ENCODE measurements at regions not wholly inside any gene's neighbourhood (a gene's known extent, or its start where the extent isn't known, plus 50 kb on each side); places are given as distances from the start of the nearest gene placed in this dataset.

DNA sequence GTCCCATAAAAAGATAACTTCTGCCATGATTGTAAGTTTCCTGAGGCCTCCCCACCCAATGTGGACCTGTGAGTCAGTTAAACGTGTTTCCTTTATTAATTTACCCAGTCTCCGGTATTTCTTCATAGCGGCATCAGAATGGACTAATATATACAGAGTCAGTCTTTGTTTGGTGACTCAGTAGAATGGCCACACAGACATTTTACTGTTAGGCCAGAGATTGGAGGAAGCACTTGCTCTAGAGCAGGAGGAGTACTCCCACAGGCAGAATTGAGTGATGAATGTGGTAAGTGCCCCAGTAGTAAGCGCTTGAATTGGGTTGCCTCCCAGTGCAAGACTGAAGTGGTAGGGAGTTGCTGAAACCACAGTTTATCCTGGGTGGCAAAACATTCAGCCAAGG, 149.5 kb upstream of the SMIM30 start:
- POLR2A ChIA-PET = no interaction called here
- no peaks in the 10 kb centered on the region; the same call in 1 of the 2 replicates for H3K27me3 Mint-ChIP-seq (ENCODE audit: low read depth)
- TF ChIP-seq ZBTB21 (CRISPR knock-in tag; IDR thresholded peaks at IDR 0.05; ENCODE audit: borderline replicate concordance) (no peak), CBFB (CRISPR knock-in tag; IDR thresholded peaks at IDR 0.05; ENCODE audit: low read depth) (no peak), ETV6 (CRISPR knock-in tag; IDR thresholded peaks at IDR 0.05) (no peak), KAT7 (CRISPR knock-in tag; IDR thresholded peaks at IDR 0.05; ENCODE audit: borderline replicate concordance) (no peak), TP53 (CRISPR knock-in tag; IDR thresholded peaks at IDR 0.05) (no peak), GRHL2 (CRISPR knock-in tag; IDR thresholded peaks at IDR 0.05; ENCODE audit: insufficient replicate concordance, severe bottlenecking) (no peak), ZNF138 (CRISPR knock-in tag; conservative IDR thresholded peaks at IDR 0.05) (no peak), PRRX2 (CRISPR knock-in tag; IDR thresholded peaks at IDR 0.05) (no peak), ATF1 (CRISPR knock-in tag; IDR thresholded peaks at IDR 0.05) (no peak), ZNF232 (CRISPR knock-in tag; IDR thresholded peaks at IDR 0.05) (no peak), ZNF396 (CRISPR knock-in tag; IDR thresholded peaks at IDR 0.05; ENCODE audit: borderline replicate concordance) (no peak)
- TF ChIP-seq, protein P1, sequence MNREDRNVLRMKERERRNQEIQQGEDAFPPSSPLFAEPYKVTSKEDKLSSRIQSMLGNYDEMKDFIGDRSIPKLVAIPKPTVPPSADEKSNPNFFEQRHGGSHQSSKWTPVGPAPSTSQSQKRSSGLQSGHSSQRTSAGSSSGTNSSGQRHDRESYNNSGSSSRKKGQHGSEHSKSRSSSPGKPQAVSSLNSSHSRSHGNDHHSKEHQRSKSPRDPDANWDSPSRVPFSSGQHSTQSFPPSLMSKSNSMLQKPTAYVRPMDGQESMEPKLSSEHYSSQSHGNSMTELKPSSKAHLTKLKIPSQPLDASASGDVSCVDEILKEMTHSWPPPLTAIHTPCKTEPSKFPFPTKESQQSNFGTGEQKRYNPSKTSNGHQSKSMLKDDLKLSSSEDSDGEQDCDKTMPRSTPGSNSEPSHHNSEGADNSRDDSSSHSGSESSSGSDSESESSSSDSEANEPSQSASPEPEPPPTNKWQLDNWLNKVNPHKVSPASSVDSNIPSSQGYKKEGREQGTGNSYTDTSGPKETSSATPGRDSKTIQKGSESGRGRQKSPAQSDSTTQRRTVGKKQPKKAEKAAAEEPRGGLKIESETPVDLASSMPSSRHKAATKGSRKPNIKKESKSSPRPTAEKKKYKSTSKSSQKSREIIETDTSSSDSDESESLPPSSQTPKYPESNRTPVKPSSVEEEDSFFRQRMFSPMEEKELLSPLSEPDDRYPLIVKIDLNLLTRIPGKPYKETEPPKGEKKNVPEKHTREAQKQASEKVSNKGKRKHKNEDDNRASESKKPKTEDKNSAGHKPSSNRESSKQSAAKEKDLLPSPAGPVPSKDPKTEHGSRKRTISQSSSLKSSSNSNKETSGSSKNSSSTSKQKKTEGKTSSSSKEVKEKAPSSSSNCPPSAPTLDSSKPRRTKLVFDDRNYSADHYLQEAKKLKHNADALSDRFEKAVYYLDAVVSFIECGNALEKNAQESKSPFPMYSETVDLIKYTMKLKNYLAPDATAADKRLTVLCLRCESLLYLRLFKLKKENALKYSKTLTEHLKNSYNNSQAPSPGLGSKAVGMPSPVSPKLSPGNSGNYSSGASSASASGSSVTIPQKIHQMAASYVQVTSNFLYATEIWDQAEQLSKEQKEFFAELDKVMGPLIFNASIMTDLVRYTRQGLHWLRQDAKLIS (CRISPR knock-in tag; IDR thresholded peaks at IDR 0.05; ENCODE audit: borderline replicate concordance) = no peak
- TF ChIP-seq, protein P2, sequence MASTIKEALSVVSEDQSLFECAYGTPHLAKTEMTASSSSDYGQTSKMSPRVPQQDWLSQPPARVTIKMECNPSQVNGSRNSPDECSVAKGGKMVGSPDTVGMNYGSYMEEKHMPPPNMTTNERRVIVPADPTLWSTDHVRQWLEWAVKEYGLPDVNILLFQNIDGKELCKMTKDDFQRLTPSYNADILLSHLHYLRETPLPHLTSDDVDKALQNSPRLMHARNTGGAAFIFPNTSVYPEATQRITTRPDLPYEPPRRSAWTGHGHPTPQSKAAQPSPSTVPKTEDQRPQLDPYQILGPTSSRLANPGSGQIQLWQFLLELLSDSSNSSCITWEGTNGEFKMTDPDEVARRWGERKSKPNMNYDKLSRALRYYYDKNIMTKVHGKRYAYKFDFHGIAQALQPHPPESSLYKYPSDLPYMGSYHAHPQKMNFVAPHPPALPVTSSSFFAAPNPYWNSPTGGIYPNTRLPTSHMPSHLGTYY (CRISPR knock-in tag; IDR thresholded peaks at IDR 0.05) = no peak
- TF ChIP-seq, protein P3, sequence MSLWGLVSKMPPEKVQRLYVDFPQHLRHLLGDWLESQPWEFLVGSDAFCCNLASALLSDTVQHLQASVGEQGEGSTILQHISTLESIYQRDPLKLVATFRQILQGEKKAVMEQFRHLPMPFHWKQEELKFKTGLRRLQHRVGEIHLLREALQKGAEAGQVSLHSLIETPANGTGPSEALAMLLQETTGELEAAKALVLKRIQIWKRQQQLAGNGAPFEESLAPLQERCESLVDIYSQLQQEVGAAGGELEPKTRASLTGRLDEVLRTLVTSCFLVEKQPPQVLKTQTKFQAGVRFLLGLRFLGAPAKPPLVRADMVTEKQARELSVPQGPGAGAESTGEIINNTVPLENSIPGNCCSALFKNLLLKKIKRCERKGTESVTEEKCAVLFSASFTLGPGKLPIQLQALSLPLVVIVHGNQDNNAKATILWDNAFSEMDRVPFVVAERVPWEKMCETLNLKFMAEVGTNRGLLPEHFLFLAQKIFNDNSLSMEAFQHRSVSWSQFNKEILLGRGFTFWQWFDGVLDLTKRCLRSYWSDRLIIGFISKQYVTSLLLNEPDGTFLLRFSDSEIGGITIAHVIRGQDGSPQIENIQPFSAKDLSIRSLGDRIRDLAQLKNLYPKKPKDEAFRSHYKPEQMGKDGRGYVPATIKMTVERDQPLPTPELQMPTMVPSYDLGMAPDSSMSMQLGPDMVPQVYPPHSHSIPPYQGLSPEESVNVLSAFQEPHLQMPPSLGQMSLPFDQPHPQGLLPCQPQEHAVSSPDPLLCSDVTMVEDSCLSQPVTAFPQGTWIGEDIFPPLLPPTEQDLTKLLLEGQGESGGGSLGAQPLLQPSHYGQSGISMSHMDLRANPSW (CRISPR knock-in tag; conservative IDR thresholded peaks at IDR 0.05; ENCODE audit: low read depth) = no peak
- TF ChIP-seq, protein P4, sequence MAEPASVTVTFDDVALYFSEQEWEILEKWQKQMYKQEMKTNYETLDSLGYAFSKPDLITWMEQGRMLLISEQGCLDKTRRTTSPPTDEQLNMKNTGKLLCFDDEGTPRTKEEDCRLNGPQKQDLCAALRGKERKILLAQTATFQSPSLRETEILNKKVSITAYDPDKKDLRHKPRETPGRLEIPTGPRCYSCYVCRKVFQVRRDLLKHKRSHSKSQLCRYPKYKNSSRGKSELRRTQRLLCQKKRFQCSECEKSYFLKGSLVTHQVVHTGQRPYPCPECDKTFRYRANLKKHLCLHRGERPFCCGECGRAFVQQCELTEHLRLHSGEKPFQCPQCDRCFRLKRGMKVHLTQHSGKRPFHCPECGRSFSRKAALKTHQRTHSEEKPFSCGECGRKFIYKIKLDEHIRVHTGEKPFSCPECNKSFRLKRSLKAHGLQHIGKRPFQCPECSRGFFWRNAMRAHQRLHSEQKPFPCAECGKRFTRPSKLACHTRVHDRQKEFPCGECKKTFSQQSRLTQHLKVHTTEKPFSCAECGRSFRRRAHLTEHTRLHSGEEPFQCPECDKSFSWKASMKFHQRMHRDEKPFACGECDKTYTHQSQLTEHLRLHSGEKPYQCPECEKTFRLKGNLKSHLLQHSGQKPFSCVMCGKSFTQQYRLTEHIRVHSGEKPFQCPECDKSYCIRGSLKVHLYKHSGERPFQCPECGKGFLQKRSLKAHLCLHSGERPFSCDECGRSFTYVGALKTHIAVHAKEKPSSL (CRISPR knock-in tag; conservative IDR thresholded peaks at IDR 0.05) = no peak
- TF ChIP-seq, protein P5, sequence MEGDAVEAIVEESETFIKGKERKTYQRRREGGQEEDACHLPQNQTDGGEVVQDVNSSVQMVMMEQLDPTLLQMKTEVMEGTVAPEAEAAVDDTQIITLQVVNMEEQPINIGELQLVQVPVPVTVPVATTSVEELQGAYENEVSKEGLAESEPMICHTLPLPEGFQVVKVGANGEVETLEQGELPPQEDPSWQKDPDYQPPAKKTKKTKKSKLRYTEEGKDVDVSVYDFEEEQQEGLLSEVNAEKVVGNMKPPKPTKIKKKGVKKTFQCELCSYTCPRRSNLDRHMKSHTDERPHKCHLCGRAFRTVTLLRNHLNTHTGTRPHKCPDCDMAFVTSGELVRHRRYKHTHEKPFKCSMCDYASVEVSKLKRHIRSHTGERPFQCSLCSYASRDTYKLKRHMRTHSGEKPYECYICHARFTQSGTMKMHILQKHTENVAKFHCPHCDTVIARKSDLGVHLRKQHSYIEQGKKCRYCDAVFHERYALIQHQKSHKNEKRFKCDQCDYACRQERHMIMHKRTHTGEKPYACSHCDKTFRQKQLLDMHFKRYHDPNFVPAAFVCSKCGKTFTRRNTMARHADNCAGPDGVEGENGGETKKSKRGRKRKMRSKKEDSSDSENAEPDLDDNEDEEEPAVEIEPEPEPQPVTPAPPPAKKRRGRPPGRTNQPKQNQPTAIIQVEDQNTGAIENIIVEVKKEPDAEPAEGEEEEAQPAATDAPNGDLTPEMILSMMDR (IDR thresholded peaks at IDR 0.05) = no peak
- H3K4me1 Mint-ChIP-seq = peaks cover 8% of the 10 kb centered on the region
- CTCF ChIA-PET = no interaction called here
- ATAC-seq = no peak
- H3K27ac Mint-ChIP-seq = no peak overlapping the region
- DNase-seq (ENCODE audit: low spot score) = no peak
- H3K4me3 Mint-ChIP-seq = no peak overlapping the region
- H3K36me3 Mint-ChIP-seq = peaks cover 26% of the 10 kb centered on the region
- peaks cover 39% of the 10 kb centered on the region for H3K9me3 Mint-ChIP-seq

All from WTC11 (cell line).